ENCODE measurements at regions not wholly inside any gene's neighbourhood (a gene's known extent, or its start where the extent isn't known, plus 50 kb on each side); places are given as distances from the start of the nearest gene placed in this dataset.

DNA sequence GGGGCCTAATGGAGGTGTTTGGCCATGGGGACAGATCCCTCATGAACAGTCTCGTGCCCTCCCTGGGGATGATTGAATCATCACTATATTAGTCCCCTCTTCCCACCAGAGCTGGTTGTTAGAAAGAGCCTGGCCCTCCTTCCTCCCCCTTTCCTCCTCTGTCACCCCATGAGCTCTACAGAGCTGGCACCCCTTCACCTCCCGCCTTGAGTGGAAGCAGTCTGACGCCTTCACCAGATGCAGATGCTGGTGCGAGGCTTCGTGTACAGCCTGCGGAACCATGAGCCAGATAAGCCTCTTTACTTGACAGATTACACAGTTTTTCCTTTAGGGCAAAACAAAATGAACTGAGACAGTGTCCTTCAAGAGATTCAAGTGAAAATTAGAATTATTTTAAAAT, 74.4 kb upstream of the RIPOR2 start:
- intact Hi-C loops (cut with micrococcal nuclease): no loop called here

DNA sequence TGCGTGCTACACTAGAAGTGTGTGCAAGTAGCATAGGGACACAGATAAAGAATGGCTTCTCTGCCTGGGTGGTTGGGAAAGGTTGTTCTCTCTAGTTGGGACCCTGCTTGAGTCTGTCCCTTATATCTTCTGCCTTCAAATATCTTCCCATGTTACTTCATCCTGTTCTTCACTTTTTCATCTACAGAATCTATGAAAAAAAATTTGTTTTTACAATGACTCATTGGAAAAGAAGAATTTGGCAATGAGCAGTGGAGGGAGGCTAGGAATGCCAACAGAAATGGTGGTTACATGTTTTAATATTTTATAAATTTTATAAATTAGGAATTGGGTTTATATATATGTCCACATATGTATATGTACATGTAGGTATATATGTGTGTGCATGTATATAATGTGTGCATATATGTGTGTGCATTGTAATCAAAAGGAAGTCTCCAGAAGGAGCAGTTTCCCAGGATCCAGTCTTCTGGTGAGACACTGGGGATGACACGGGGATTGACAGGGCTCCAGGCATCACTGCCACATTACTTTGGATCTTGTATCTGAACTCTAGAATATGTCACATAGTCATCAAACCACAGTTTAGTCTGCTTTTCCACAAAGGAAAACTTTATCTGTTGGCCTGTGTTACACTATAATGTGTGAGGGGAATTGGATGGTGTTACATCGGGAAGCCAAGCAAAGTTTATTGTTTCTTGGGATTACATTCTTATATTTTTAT, 75.3 kb upstream of the RIPOR2 start:
- no peak overlapping the region for H3K27ac Mint-ChIP-seq
- ATAC-seq: no peak

More for the DNA sequence above, 74.4 kb upstream of the RIPOR2 start:
- Mint-ChIP-seq H3K27ac (peak overlapping the region; percentile 39), H3K9me3 (no peaks in the 10 kb centered on the region), H3K4me1 (ENCODE audit: low read depth) (peaks cover 90% of the 10 kb centered on the region), H3K36me3 (ENCODE audit: low read depth) (no peaks in the 10 kb centered on the region), H3K27me3 (no peaks in the 10 kb centered on the region), H3K4me3 (no peak overlapping the region)
- CTCF ChIA-PET: interaction anchor here (0.7 to 12.4 kb wide), 8 partner anchors 8 to 153 kb away, joined by 3 to 118 read pairs (median 12); partner anchors contain the start of gene RIPOR2
- DNase-seq (peak; percentile 29), ATAC-seq (no peak)
- POLR2A ChIA-PET: interaction anchor here (1.2 to 2.1 kb wide), 2 partner anchors 25 to 74 kb away, joined by 3 to 8 read pairs; partner anchors contain the start of gene RIPOR2
- TF ChIP-seq, protein P1, sequence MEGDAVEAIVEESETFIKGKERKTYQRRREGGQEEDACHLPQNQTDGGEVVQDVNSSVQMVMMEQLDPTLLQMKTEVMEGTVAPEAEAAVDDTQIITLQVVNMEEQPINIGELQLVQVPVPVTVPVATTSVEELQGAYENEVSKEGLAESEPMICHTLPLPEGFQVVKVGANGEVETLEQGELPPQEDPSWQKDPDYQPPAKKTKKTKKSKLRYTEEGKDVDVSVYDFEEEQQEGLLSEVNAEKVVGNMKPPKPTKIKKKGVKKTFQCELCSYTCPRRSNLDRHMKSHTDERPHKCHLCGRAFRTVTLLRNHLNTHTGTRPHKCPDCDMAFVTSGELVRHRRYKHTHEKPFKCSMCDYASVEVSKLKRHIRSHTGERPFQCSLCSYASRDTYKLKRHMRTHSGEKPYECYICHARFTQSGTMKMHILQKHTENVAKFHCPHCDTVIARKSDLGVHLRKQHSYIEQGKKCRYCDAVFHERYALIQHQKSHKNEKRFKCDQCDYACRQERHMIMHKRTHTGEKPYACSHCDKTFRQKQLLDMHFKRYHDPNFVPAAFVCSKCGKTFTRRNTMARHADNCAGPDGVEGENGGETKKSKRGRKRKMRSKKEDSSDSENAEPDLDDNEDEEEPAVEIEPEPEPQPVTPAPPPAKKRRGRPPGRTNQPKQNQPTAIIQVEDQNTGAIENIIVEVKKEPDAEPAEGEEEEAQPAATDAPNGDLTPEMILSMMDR (IDR thresholded peaks at IDR 0.05): no peak

GRCh38 chr6:25012657-25013056, 76.9 kb upstream of the RIPOR2 start:
- CTCF ChIA-PET: interaction anchor here (1.1 to 8.7 kb wide), 4 partner anchors 14 to 157 kb away, joined by 3 to 96 read pairs (median 41); no protein-coding TSS in a partner anchor
- POLR2A ChIA-PET: no interaction called here
- no peak for DNase-seq
- Mint-ChIP-seq H3K36me3 (ENCODE audit: low read depth) (no peaks in the 10 kb centered on the region), H3K4me3 (no peak overlapping the region), H3K4me1 (ENCODE audit: low read depth) (peaks cover 84% of the 10 kb centered on the region), H3K27me3 (no peaks in the 10 kb centered on the region), H3K9me3 (no peaks in the 10 kb centered on the region), H3K27ac (peak overlapping the region; percentile 34)
- TF ChIP-seq, protein P1 (IDR thresholded peaks at IDR 0.05): no peak
- peak; percentile 10 for ATAC-seq
- intact Hi-C loops (cut with micrococcal nuclease): no loop called here

More for the DNA sequence above, 75.3 kb upstream of the RIPOR2 start:
- Mint-ChIP-seq H3K36me3 (ENCODE audit: low read depth) (no peaks in the 10 kb centered on the region), H3K27me3 (no peaks in the 10 kb centered on the region), H3K4me1 (ENCODE audit: low read depth) (peaks cover 88% of the 10 kb centered on the region), H3K4me3 (no peak overlapping the region), H3K9me3 (no peaks in the 10 kb centered on the region)
- POLR2A ChIA-PET: no interaction called here
- DNase-seq: no peak
- intact Hi-C loops (cut with micrococcal nuclease): no loop called here
- CTCF ChIA-PET: interaction anchor here (8.5 to 8.7 kb wide), 2 partner anchors 15 to 18 kb away, joined by 77 to 96 read pairs; no protein-coding TSS in a partner anchor
- TF ChIP-seq, protein P1 (IDR thresholded peaks at IDR 0.05): no peak

- TF ChIP-seq, protein P1 (IDR thresholded peaks at IDR 0.05): peak; percentile 36
- ChIA-PET POLR2A (interaction anchor here (0.9 kb wide), 1 partner anchor 40 kb away, joined by 3 read pairs; no protein-coding TSS in a partner anchor), CTCF (interaction anchor here (1.1 to 8.7 kb wide), 11 partner anchors 8 to 432 kb away, joined by 3 to 156 read pairs (median 5); no protein-coding TSS in a partner anchor)
- Mint-ChIP-seq H3K4me3 (no peak overlapping the region), H3K27ac (no peak overlapping the region), H3K27me3 (no peaks in the 10 kb centered on the region), H3K4me1 (ENCODE audit: low read depth) (peaks cover 83% of the 10 kb centered on the region), H3K36me3 (ENCODE audit: low read depth) (no peaks in the 10 kb centered on the region), H3K9me3 (no peaks in the 10 kb centered on the region)
- peak; percentile 53 for DNase-seq
- ATAC-seq: peak; percentile 52
- intact Hi-C loops (cut with micrococcal nuclease): no loop called here
Measured at GRCh38 chr6:25013246-25013645, 77.5 kb upstream of the RIPOR2 start.

- Mint-ChIP-seq H3K27me3 (no peaks in the 10 kb centered on the region), H3K4me1 (ENCODE audit: low read depth) (peaks cover 72% of the 10 kb centered on the region), H3K27ac (peak overlapping the region; percentile 81), H3K9me3 (no peaks in the 10 kb centered on the region), H3K4me3 (no peak overlapping the region), H3K36me3 (ENCODE audit: low read depth) (no peaks in the 10 kb centered on the region)
- ChIA-PET POLR2A (interaction anchor here (0.6 to 1.5 kb wide), 5 partner anchors 12 to 217 kb away, joined by 3 to 8 read pairs (median 3); no protein-coding TSS in a partner anchor), CTCF (interaction anchor here (0.6 to 8.7 kb wide), 15 partner anchors 9 to 433 kb away, joined by 3 to 156 read pairs (median 5); partner anchors contain the start of gene RIPOR2)
- intact Hi-C loops (cut with micrococcal nuclease): no loop called here
- TF ChIP-seq, protein P1 (IDR thresholded peaks at IDR 0.05): no peak
- DNase-seq (no peak), ATAC-seq (no peak)
Measured at GRCh38 chr6:25014369-25014768, 78.6 kb upstream of the RIPOR2 start.

Data from activated CD8-positive, alpha-beta T cell treated with anti-CD3 and anti-CD28 coated beads for 36 hours (primary cell).